NCI-H187 (cell line): ENCODE measurements at regions not wholly inside any gene's neighbourhood (a gene's known extent, or its start where the extent isn't known, plus 50 kb on each side); places are given as distances from the start of the nearest gene placed in this dataset.

Source experiments
- DNase-seq, 2 experiments: peaks; one replicate each; lab custom pipeline; 2025; lab: John Stamatoyannopoulos, UW

DNA sequence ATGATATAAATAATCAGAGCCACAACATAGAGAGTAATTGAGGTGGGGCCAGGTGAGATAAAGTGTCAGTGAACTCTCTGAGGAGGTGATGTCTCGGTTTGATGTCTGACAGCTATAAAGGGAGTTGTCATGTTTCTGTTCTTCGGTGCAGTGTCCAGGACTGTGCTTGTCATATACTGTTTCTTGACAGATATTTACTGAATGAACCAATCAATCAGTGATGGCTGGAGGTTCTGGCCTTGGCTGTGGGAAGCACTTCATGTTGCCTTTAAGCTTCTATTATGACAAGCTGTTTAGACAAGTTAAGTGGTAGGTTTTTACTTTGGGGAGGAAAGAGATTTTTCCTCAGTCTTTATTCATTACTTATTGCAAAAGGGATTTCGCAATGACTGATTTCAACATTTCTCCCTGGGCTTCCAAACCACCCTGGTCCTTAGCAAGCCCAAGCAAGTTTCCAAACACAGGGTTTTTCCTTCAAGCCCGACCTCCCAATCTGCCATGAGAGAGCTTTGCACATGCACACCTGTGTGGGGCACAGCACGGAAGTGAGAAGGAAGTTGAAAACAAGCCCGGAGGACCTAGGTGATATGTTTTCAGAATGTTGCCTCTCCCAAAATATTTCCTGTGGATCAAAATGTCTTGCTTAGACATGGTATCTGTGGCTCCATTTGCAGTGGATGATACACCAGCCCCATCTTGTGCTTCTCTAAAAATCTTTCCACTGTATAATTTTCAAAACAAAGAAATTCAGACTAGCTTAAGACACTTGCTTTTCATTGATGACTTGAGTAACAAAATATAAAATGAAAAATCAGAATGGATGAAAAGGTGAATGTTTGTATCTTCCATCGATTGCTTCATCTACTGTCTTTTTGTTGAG, 567.3 kb upstream of the BTBD3 start:
- peak in 1 of 2 experiments; percentile 16 for DNase-seq

DNA sequence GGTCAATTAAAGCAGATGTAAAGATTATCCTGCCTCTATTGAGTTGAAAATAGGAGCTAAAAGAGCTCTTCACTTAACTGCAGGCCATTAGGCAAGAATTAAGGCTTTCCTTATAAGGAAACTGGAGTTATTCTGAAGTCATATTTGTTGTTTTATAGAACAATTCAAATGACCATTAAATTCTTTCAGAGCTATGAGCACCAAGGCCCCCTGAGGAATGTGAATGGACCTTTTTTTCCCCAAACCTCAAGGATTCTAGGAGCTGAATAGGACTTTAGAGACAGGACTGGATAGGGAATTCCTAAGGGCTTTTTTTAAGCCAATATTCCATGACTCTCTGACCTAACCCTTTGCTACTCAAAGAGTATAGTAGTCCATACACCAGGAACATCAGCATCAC, 565.7 kb upstream of the BTBD3 start:
- peak; percentile 64 to 75 for DNase-seq

DNA sequence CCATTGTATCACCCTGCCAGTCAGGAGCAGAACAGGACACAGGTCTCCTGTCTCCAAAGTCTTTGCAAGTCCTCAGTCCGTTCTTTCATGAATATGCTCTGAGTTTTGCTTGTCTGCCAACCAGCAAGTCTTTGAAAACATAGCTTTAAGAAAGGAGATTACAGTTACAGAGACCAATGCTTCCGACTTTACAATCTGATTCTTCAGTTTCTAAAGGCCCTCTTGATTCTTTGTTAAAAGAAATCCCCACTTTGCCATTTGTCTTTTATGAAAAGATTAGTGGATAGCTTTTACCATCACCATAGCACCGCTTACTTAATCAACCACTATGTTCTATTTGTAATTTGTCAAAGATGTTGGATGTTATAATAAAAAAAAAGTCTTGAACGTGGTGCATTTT, 562.8 kb upstream of the BTBD3 start:
- DNase-seq = no peak

DNA sequence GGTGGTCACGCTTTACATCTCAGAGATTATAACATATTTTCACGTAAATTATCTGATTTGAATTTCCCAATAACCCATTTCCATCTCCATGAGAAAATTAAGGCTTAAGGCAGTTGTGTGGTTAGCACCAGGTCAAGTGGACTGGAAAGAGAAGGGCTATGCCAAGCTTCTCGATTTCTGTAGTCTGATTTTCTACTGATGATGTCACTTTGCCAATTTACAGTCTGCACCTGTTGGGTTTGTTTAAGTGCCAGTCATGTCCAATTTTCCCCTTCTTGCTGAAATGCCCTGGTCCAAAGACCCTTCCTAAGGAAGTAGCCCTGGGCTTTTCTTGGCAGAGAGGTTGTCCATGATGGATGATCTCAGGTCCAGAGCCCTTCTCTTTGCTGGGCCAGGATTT, 562.3 kb upstream of the BTBD3 start:
- DNase-seq = no peak

DNA sequence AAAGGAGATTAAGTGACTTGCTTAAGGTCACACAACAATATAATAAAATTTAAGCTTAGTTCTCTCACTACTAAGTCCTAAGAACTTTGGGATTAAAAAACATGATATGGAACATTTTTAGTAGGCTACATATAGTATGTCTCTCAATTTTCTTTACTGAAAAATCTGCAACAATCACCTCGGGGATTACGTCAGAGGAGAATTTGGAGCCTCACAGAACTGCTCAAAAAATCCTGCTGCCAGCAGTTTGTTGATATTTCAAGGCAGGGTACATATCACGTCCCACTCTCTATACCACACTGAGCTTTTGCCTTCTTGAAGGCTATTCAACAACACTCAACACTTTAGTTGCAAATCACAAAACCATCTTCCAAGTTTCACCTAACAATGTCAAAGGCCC, 561.6 kb upstream of the BTBD3 start:
- no peak for DNase-seq

DNA sequence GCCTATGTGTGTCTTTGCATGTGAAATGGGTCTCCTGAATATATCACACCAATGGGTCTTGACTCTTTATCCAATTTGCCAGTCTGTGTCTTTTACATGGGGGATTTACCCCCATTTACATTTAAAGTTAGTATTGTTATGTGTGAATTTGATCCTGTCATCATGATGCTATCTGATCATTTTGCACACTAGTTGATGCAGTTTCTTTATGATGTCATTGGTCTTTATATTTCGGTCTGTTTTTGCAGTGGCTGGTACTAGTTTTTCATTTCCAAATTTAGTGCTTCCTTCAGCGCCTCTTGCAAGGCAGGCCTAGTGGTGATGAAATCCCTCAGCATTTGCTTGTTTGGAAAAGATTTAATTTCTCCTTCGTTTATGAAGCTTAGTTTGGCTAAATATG, 555.2 kb upstream of the BTBD3 start:
- no peak for DNase-seq

DNA sequence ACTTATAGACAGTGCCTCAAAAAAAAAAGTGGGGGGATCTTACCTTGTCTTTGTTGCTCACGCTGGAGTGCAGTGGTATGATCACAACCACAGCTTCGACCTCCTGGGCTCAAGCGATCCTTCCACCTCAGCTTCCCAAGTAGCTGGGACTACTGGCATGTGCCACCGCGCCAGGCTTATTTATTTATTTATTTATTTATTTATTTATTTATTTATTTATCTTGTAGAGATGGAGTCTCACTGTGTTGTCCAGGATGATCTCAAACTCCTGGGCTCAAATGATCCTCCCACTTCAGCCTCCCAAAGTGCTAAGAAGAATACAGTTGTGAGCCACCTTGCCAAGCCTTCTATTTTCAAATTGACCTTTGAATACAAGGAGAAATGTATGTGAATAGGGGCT, 553.0 kb upstream of the BTBD3 start:
- DNase-seq = no peak

DNA sequence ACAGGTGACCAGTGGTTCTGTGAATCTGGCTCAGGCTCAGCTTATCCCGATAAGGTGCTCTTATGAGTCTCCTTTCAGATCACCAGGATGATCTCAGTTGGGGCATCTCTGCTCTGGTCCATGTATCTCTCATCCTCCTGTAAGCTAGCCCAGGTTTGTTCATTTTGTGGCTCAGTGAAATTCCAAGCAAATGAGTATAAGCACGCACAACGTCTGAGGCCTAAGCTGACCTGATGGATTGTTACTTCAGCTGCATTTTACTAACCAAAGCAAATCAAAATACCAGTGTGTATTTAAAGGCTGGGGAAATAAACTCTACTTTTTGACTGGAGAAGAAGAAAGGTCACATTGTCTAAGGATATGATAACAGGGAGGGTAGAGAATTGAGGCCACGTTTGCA, 551.0 kb upstream of the BTBD3 start:
- no peak for DNase-seq

DNA sequence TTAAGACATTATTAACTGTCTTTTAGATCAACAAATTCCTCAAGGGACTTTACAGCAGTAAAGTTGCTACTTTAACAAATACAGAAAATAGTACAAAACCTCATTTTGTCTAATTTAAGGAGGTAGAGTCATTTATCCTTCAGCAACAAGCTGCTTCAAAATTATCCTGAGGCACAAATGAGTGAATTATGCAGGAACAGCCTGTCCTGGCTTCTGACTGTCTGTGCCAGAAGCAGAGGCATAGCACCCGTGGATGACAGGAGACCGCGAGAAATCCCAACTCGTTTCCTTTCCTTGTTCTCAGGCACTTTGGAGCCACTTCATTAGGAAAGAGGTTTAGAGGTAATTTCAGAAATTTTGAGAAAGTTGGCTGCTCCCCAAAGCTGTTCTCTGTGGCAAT, 549.2 kb upstream of the BTBD3 start:
- DNase-seq = no peak

DNA sequence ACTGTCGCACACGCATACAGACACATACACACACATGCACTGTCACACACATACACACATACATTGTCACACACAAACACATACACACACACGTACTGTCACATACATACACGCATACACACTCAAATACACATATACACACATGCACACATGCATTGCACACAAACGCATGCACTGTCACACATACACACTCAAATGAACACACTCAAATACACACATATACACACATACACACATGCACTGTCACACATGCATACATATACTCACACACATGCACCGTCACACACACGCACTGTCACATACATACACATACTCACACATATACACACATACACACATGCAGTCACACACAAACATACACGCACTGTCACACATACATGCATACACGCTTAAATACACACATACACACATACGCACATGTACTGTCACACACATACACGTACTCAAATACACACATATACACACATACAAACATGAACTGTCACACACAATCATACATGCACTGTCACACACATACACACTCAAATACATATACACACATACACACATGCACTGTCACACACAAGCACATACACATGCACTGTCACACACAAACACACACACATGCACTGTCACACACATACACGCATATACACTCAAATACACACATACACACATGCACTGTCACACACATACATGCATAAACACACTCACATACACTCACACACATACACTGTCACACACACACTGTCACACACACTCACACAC, 548.6 kb upstream of the BTBD3 start:
- DNase-seq = no peak

DNA sequence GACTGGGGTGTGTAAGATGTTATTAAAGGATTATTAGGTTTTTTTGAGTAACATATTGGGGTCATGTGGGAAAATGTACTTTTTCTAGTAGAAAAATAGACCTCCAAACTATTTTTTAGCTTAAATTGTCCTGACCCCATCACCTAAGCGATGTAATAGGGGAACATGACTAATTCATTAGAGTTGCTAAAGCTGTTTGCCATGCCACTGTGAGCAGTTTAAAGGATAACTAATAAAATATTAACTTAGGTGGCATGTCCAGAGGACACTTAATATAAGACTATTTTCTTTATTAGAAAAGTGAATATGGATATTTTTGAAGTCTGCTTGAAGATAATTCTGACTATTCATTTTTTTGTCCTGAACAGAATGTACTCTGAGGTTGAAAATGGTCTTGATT, 545.9 kb upstream of the BTBD3 start:
- DNase-seq = no peak

DNA sequence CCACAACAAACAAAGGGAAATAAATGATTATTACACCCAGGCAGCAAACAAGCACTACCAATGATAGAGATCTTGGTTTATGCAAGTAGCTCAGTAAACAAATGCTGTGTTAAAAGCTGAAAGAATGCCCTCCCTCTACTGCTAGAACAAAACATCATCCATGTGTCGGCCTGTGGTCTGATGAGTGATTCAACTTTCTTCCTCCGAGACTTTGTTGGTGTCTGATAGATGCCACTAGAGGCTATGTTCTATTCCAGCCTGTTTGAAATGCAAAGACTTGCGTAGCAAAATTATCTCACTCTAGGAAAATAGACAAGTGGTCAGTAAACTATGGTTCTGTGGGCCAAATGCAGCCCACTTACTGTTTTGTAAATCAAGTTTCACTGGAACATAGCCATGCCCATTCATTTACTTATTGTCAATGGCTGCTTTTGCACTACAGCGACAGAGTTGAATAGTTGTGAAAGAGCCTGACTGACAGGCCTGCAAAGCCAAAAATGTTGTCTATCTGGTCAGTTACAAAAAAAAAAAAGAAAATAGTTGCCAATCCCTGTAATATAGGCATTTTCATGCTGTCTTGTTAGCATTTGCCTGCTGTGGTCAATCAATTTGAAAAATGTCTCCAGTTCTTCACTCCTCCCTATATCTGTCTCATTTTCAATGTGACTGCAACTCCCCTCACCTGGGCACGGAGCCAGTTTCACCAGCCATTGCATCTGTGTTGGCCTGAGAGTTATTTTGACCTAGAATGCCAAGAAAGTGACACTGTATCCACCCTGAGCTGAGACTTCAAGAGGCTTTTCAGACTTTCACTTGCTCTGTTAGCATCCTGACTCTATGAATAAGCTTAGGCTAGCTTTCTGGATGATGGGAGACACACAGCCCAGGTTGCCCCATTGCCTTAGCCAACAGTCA, 544.6 kb upstream of the BTBD3 start:
- DNase-seq = no peak

DNA sequence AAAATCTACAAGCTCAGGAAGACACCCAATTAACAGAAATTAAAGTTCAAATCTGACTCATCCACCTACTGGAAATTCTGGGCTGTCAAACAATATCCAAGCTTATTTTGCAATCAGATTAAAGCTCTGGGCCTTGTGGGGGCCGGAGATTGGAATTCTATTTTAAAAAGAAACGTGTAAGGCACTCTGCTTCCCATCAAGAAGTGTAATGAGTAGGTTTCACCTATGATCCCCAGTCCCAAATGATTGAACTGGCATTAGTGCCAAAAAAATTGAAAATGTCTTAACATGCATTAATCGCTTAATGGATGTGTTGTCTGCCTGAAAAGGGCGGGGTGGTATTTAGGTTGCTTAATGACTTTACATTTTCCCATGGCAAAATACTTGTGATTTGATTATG, 542.4 kb upstream of the BTBD3 start:
- DNase-seq = no peak

DNA sequence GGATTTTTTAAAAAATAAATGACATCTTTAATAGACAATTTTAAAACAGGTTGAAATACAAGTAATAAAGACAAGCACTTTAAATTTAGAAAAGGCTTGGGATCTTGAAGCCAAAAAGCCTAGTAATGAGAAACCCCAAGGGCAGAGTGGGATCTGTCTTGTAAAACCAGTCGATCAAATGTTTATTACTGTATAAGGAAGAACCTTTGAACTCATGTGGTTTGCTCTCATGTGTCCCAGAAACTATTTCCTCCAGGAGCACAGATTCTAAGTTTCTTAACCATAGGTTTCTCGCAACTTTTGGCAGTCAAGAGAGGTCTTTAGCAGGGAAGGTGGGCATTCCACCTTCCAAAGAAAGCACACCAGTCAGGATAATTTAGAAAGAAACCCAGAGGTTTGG, 541.7 kb upstream of the BTBD3 start:
- DNase-seq = no peak

DNA sequence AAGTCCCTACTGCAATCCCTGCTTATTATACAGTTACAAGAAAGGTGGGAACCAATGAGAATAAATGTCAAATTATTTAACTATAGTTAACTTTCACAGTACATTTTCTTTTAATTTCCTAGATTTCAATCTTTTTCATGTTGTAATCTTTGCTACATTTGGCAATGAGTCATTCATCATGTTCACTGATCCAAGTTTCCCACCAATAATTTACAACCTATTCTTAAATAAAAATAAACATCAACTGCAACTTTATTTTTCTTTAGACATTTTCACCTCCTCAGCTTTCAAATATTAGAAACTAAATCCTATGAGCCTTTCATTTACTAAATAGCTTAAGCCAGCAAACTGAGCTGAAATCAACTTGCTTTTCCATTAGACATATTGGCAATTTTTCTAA, 541.3 kb upstream of the BTBD3 start:
- DNase-seq = no peak

DNA sequence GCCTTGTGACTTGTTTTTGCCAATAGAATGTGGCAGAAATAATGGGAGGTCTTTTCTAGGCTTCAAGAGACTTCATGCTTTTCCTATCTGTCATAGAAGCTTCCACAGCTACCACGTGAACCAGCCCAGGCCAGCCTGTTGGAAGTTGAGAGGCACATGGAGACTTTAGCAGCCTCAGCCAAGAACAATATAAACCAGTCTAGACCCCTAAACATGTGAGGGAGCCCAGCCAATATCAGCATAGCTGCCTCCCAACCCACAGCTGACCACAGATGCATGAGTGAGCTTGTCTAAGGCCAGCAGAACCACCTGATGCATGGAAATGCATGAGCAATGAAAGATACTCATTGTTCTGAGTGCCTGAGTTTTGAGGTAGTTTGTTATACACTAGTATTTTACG, 540.7 kb upstream of the BTBD3 start:
- DNase-seq = no peak

DNA sequence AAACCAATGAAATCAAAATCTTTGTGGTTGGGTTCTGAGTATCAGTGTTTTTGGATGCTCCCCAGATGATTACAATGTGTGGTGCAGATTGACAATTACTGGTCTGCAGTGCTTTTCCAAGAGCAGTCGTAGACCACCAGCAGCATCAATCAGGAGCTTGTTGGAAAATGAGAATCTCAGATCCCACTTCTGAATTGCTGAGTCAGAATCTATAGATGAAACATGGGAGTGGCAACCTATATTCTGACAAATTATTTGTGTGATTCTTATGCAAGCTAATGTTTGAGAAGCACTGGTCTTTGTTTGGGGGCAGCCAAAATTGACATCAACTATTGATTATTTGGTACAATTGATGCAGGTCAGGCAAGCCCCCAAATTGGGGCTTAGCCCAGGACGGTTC, 539.9 kb upstream of the BTBD3 start:
- DNase-seq = no peak

DNA sequence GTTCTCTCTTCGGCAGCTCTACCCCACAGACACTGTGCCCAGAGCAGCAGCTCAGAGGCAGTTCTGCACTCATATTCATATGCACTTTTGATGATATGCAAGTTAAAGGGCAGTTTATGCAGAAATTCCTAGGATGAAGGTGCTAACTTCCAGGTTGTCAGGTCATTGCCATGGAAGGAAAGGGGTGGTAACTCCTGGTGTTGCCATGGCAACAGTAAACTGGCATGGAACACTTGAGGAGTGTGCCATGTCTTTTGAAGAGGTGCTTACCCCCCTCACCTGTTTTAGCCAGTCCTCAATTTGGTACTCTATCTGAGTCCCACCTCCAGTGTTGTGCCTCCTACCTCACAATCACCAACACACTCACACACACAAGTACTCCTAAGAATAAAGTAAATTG, 539.4 kb upstream of the BTBD3 start:
- no peak for DNase-seq

DNA sequence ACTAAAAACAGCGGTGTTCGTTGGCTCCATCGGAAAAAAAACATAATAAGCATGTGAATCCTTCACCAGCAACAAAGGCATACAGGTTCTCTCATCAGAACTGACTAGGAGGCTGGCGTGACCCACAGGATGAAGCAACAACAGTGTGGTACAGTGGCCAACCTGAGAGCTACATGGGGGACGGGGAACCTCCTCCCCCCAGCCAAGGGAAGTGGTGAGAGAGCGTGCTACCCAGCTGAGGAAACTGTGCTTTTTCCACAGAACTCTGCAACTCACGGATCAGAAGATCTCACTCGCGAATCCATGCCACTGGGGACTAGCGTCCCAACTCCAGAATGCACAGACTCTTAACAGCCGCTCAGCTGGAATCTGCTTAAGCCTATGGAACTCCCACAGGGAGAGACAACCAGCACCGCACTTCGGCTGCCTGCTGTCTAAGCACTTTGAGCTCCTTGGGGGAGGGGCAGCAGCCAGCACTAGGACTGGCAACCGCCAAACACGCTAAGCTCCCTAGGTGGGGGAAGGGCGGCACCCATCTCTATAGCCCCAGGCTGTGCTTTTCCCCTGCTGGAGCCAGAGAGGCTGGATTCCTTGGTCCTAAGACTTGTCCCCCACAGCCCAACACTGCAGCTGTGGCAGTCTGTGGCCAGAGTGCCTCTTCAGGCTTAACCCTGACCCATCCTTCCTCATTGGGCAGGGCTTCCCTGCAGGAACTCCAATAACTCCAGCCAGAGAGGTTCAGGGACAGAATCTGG, 538.3 kb upstream of the BTBD3 start:
- DNase-seq = no peak

DNA sequence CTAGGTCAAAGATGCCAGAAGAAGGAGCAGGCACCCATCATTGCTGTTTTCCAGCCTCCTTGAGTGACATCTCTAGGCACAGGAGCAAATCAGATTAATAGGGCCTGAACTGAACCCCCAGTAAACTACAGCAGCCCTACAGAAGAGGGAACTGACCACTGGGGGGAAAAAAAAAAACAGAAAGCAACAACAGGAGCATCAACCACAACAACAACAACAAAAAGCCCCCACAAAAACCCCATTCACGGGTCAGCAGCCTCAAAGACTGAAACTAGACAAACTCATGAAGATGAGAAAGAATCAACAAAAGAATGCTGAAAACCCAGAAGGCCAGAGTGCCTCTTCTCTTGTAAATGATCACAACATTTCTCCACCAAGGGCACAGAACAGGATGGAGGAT, 537.4 kb upstream of the BTBD3 start:
- DNase-seq = no peak

DNA sequence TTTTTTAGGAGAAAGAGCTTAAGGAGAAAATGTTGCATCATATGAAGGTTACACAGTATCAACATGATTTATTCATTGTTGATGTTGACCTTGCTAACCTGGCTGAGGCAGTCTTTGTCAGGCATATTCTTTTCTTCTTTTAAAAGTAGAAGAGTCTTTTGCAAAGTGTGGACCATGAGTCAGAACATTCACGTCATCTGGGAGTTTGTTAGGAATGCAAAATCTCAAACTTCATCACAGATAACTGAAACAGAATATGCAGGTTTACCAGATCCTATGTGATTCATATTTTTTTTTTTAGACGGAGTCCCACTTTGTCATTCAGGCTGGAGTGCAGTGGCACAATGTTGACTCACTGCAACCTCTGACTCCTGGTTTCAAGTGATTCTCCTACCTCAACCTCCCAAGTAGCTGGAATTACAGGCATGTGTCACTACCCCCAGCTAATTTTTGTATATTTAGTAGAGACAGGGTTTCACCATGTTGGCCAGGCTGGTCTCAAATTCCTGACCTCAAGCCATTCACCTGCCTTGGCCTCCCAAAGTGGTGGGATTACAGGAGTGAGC, 530.4 kb upstream of the BTBD3 start:
- DNase-seq = no peak
